HG02884 (cell line): ENCODE measurements at regions not wholly inside any gene's neighbourhood (a gene's known extent, or its start where the extent isn't known, plus 50 kb on each side); places are given as distances from the start of the nearest gene placed in this dataset.

ENCODE experiments used
- ATAC-seq: cut with Tn5 transposase; IDR thresholded peaks from one replicate; pipeline ENCODE4 v1.9.1; 2021; ENCODE audit warnings: mild to moderate bottlenecking, moderate library complexity; ENCODE audit not compliant: unreplicated experiment

- peak; percentile 29 for ATAC-seq
Observed at GRCh38 chr3:104519068-104519467, 847.6 kb upstream of the ALCAM start.

- ATAC-seq: no peak
Observed at GRCh38 chr3:104519468-104520227, 847.1 kb upstream of the ALCAM start.

GRCh38 chr3:104520228-104520655 is 846.5 kb upstream of the ALCAM start:
- ATAC-seq: peak; percentile 36

- peak; percentile 44 for ATAC-seq
Observed at GRCh38 chr3:104521606-104522336, 844.9 kb upstream of the ALCAM start.

DNA sequence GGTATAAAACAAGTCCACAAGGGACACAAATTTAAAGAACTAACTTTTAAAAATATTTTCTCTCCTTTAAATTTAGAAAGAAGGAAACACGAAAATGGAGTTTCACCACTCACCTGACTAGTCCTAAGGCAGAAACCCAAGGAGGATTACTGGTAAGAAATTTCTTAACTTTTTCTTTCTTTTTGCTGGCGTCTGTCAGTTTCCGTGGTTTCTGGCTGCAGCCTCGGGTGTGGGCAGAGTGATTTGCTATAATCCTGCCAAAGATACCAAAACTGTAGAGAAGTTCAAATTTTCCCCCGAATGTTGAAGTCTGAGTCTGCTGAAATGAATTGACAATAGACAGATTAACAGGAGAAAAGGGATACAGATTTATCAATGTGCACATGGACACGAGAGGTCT is 843.6 kb upstream of the ALCAM start:
- ATAC-seq: no peak

DNA sequence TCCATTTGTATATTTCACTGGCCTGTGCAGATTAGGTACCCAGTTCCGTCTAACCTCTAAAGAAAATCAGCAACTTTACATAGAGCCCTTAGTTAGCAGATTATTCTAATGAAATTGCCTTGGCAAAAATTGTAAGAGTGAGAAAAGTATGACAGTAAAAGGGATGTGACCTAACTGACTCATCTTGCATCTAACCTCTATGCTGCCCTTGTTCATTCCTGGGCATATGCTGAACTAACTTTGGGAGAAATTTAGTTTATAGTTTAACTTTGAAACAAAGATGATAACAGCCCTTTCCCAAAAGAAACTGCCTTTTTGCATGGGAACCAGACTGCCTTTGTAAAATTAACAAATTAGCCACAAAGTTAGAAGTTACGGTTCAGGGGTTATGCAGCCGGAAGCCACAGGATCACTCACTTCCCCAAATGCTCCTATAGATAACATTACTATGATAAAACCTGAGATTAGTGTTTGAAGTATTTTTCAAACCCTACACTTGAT is 839.8 kb upstream of the ALCAM start:
- peak; percentile 76 for ATAC-seq

- ATAC-seq: no peak
Observed at GRCh38 chr3:104530934-104531333, 835.8 kb upstream of the ALCAM start.

- no peak for ATAC-seq
Observed at GRCh38 chr3:104536715-104537114, 830.0 kb upstream of the ALCAM start.

GRCh38 chr3:104537323-104537722 is 829.4 kb upstream of the ALCAM start:
- ATAC-seq: no peak

DNA sequence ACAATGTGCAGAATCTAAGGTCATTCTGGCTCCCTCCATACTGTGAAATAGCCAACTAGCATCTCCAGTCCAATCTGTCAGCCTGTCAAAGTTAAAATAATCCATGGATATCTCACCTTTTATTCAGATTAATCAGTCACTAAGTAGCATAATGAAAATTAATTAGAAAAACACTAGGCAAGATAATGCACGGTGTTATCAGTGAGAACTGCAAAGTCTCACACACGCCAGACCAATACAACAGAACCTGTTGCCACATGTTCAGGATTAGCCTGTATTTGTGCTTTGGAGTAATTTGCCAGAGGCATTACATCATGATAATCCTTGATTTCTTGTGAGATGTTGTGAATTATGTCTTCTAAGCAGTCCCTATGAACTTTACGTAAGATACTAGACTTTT is 820.4 kb upstream of the ALCAM start:
- no peak for ATAC-seq

- ATAC-seq: no peak
Observed at GRCh38 chr3:104547031-104547430, 819.7 kb upstream of the ALCAM start.

DNA sequence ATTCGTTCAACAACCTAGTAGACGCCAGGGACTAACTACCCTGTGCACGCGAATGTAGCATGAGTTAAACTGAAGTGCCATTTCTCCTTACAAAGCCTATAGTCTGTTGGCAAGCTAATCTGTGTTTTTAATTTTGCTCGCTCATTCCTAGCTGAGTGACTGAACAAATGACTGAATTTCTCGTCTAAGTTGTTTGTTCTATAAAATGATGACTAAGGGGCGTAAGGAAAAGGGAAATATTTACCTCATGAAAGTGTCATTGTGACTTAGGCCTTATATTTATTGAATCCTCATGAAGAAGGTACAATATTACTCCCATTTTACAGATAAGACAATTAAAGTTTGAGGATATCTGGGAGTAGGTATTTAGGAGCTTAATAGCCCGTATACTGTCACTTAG is 818.3 kb upstream of the ALCAM start:
- no peak for ATAC-seq

- no peak for ATAC-seq
Observed at GRCh38 chr3:104549099-104549714, 817.5 kb upstream of the ALCAM start.

- ATAC-seq: no peak
Observed at GRCh38 chr3:104553121-104553520, 813.6 kb upstream of the ALCAM start.

GRCh38 chr3:104554425-104554824 is 812.3 kb upstream of the ALCAM start:
- no peak for ATAC-seq

GRCh38 chr3:104555728-104556127 is 811.0 kb upstream of the ALCAM start:
- ATAC-seq: no peak

GRCh38 chr3:104556372-104557078 is 810.2 kb upstream of the ALCAM start:
- no peak for ATAC-seq

DNA sequence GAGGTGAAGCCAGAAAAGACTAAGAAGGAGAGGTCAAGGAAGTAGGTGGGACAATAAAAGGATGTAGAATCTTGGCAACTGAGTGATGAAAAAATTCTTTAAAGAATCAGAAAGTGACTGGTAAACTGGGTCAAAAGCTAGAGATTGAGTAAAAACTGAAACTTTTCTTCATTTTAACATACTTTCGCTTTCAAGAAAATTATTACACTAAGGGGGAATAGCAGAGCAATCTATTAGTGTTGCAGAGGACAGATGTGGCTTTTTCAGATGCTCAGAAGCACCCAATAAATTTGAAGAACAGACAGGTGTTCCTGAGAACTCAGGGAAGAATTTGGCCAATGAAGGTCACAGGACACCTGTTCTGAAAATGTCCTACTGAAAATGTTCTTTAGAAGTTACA is 805.4 kb upstream of the ALCAM start:
- ATAC-seq: peak; percentile 63

- ATAC-seq: no peak
Observed at GRCh38 chr3:104564045-104564643, 802.6 kb upstream of the ALCAM start.

DNA sequence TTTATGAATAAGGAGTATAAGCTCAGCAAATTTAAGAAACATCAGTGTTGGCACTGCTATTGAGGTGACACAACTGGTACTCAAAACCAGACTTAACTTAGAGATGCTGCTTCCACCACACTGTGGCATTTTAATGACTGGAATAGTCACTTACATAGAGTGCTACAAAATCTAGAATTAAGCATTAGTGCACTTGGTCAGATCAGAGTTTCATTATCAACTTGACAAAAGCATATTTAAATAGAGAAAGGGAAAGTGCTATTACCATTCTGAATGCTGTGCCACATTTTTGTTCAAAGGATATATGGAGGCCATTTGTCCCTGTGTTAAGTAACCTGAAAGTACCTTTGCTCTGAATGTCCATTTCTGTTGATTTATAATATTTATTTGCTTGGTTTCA is 800.7 kb upstream of the ALCAM start:
- ATAC-seq: no peak

DNA sequence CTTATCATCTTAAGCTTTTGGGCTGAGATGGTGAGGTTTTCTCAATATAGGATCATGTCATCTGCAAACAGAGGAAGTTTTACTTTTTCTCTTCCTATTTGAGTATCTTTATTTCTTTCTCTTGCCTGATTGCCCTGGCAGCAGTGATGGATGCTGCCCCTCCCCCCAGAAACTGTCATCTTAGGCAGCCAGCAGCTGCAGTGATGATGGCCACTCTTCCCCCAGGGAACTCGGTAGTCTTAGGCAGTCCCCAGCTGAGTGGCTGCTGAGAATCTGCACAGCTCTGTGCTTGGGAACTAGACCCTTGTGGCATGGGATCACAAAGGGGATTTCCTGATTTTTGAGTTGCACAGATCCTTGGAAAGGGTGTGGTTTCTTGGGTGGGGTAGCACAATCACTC is 791.1 kb upstream of the ALCAM start:
- no peak for ATAC-seq
